GM23338 (cell line): ENCODE measurements at regions not wholly inside any gene's neighbourhood (a gene's known extent, or its start where the extent isn't known, plus 50 kb on each side); places are given as distances from the start of the nearest gene placed in this dataset.

Source experiments
- CREB1 ChIP-seq: fragments of 250-450 bp; sonication (Bioruptor Pico); IDR thresholded peaks from 2 replicates; pipeline ENCODE4 v1.5.0; 2020; ENCODE audit warnings: low read depth, mild to moderate bottlenecking, moderate library complexity
- EZH2 ChIP-seq: fragments of 200-600 bp; sonication (generic); IDR thresholded peaks from one replicate; pipeline ENCODE4 v1.8.0; 2017; ENCODE audit warnings: antibody characterized with exemption, mild to moderate bottlenecking, low read depth; ENCODE audit not compliant: unreplicated experiment
- EZH2phosphoT487 ChIP-seq: fragments of 200-600 bp; sonication (generic); IDR thresholded peaks from one replicate; pipeline ENCODE4 v1.8.1; 2018; ENCODE audit warnings: antibody characterized with exemption; ENCODE audit not compliant: unreplicated experiment
- JUNB ChIP-seq: IDR thresholded peaks from one replicate; pipeline ENCODE4 v1.6.1; 2016; ENCODE audit warnings: antibody characterized with exemption; ENCODE audit not compliant: unreplicated experiment
- NANOG ChIP-seq: IDR thresholded peaks from 2 replicates; pipeline ENCODE4 v1.6.1; 2016; ENCODE audit warnings: antibody characterized with exemption, borderline replicate concordance
- POLR2AphosphoS5 ChIP-seq: IDR thresholded peaks from 2 replicates; pipeline ENCODE4 v1.6.1; 2016; ENCODE audit warnings: antibody characterized with exemption, low read depth
- STAT1 ChIP-seq: IDR thresholded peaks from one replicate; pipeline ENCODE4 v1.6.1; 2016; ENCODE audit warnings: antibody characterized with exemption; ENCODE audit not compliant: unreplicated experiment
- ZNF114 ChIP-seq: fragments of 250-450 bp; sonication (Bioruptor Pico); IDR thresholded peaks from 2 replicates; pipeline ENCODE4 v1.5.0; 2020; ENCODE audit warnings: mild to moderate bottlenecking, moderate library complexity
- TF ChIP-seq, protein P1 (sequence below), 2 experiments: fragments of 200-600 bp in 1 of 2; sonication (generic) in 1 of 2; conservative IDR thresholded peaks; 2 replicates each; pipeline versions ENCODE4 v1.5.1 to v1.6.1; 2016 to 2017; ENCODE audit warnings: antibody characterized with exemption in 2 of 2, low read depth in 2 of 2, mild to moderate bottlenecking in 2 of 2, moderate library complexity in 1 of 2
- TF ChIP-seq, protein P2 (sequence below): IDR thresholded peaks from one replicate; pipeline ENCODE4 v1.6.1; 2018; ENCODE audit warnings: antibody characterized with exemption; ENCODE audit not compliant: unreplicated experiment
- TF ChIP-seq, protein P3 (sequence below): IDR thresholded peaks from 2 replicates; pipeline ENCODE4 v1.6.1; 2016; ENCODE audit warnings: antibody characterized with exemption

DNA sequence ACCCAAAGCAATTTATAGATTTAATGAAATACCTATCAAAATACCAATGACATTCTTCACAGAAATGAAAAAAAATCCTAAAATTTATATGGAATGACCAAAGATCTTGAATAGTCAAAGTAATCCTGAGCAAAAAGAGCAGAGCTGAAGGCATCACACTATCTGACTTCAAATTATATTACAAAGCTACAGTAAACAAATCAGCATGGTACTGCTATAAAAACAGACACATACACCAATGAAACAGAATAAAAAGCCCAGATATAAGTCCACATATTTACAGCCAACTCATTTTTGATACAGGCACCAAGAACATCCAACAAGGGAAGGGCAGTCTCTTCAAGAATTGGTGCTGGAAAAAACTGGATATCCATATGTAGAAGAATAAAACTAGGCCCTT, 54.9 kb upstream of the TMEM158 start:
- TF ChIP-seq POLR2AphosphoS5 (no peak), NANOG (no peak), EZH2phosphoT487 (no peak), EZH2 (no peak), JUNB (no peak), CREB1 (CRISPR knock-in tag) (no peak), STAT1 (no peak), ZNF114 (CRISPR knock-in tag) (no peak)
- TF ChIP-seq, protein P1, sequence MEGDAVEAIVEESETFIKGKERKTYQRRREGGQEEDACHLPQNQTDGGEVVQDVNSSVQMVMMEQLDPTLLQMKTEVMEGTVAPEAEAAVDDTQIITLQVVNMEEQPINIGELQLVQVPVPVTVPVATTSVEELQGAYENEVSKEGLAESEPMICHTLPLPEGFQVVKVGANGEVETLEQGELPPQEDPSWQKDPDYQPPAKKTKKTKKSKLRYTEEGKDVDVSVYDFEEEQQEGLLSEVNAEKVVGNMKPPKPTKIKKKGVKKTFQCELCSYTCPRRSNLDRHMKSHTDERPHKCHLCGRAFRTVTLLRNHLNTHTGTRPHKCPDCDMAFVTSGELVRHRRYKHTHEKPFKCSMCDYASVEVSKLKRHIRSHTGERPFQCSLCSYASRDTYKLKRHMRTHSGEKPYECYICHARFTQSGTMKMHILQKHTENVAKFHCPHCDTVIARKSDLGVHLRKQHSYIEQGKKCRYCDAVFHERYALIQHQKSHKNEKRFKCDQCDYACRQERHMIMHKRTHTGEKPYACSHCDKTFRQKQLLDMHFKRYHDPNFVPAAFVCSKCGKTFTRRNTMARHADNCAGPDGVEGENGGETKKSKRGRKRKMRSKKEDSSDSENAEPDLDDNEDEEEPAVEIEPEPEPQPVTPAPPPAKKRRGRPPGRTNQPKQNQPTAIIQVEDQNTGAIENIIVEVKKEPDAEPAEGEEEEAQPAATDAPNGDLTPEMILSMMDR (conservative IDR thresholded peaks at IDR 0.05; ENCODE audit: low read depth in 2 of 2): no peak
- TF ChIP-seq, protein P2, sequence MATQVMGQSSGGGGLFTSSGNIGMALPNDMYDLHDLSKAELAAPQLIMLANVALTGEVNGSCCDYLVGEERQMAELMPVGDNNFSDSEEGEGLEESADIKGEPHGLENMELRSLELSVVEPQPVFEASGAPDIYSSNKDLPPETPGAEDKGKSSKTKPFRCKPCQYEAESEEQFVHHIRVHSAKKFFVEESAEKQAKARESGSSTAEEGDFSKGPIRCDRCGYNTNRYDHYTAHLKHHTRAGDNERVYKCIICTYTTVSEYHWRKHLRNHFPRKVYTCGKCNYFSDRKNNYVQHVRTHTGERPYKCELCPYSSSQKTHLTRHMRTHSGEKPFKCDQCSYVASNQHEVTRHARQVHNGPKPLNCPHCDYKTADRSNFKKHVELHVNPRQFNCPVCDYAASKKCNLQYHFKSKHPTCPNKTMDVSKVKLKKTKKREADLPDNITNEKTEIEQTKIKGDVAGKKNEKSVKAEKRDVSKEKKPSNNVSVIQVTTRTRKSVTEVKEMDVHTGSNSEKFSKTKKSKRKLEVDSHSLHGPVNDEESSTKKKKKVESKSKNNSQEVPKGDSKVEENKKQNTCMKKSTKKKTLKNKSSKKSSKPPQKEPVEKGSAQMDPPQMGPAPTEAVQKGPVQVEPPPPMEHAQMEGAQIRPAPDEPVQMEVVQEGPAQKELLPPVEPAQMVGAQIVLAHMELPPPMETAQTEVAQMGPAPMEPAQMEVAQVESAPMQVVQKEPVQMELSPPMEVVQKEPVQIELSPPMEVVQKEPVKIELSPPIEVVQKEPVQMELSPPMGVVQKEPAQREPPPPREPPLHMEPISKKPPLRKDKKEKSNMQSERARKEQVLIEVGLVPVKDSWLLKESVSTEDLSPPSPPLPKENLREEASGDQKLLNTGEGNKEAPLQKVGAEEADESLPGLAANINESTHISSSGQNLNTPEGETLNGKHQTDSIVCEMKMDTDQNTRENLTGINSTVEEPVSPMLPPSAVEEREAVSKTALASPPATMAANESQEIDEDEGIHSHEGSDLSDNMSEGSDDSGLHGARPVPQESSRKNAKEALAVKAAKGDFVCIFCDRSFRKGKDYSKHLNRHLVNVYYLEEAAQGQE: no peak
- TF ChIP-seq, protein P3, sequence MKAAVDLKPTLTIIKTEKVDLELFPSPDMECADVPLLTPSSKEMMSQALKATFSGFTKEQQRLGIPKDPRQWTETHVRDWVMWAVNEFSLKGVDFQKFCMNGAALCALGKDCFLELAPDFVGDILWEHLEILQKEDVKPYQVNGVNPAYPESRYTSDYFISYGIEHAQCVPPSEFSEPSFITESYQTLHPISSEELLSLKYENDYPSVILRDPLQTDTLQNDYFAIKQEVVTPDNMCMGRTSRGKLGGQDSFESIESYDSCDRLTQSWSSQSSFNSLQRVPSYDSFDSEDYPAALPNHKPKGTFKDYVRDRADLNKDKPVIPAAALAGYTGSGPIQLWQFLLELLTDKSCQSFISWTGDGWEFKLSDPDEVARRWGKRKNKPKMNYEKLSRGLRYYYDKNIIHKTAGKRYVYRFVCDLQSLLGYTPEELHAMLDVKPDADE: no peak
